HL-60 (cell line): ENCODE measurements at regions not wholly inside any gene's neighbourhood (a gene's known extent, or its start where the extent isn't known, plus 50 kb on each side); places are given as distances from the start of the nearest gene placed in this dataset.

Experiments used
- POLR2AphosphoS5 ChIP-seq: IDR thresholded peaks from 2 replicates; pipeline ENCODE4 v1.6.1; 2012; ENCODE audit warnings: low read depth
- TF ChIP-seq, protein P1 (sequence below): IDR thresholded peaks from one replicate; pipeline ENCODE4 v1.5.1; 2011; ENCODE audit warnings: low read length, control low read depth, inconsistent platforms; ENCODE audit not compliant: insufficient read depth

DNA sequence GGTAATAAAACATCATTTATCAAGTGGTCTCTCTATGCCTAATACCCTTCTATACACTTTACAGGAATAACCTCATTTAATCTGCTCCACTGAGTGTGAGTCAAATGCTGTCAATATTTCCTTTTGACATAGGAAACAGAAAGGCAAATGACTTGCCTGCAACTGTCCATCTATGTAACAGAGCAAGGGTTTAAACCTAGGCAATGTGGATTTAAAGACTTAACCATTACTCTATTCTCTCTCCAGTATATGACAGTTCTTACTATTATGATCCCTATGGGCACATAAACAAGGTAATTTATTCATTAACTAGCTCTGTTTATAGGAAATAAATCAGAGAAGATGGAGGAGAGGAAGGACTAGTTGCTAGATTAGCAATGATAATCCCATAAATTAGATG, 70.6 kb downstream of the FSCB start:
- no peak for TF ChIP-seq POLR2AphosphoS5
- TF ChIP-seq, protein P1, sequence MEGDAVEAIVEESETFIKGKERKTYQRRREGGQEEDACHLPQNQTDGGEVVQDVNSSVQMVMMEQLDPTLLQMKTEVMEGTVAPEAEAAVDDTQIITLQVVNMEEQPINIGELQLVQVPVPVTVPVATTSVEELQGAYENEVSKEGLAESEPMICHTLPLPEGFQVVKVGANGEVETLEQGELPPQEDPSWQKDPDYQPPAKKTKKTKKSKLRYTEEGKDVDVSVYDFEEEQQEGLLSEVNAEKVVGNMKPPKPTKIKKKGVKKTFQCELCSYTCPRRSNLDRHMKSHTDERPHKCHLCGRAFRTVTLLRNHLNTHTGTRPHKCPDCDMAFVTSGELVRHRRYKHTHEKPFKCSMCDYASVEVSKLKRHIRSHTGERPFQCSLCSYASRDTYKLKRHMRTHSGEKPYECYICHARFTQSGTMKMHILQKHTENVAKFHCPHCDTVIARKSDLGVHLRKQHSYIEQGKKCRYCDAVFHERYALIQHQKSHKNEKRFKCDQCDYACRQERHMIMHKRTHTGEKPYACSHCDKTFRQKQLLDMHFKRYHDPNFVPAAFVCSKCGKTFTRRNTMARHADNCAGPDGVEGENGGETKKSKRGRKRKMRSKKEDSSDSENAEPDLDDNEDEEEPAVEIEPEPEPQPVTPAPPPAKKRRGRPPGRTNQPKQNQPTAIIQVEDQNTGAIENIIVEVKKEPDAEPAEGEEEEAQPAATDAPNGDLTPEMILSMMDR = no peak
